Endothelial cell of umbilical vein (primary cell): ENCODE measurements at regions not wholly inside any gene's neighbourhood (a gene's known extent, or its start where the extent isn't known, plus 50 kb on each side); places are given as distances from the start of the nearest gene placed in this dataset.

Experiments used
- CTCF ChIP-seq, 2 donors: IDR thresholded peaks; 1 replicate in 1 of 2; 2 replicates in 1 of 2; pipeline ENCODE4 v1.5.1; 2011; ENCODE audit warnings: low read length in 2 of 2, mild to moderate bottlenecking in 2 of 2, moderate library complexity in 2 of 2, control low read depth in 1 of 2, inconsistent platforms in 1 of 2, low read depth in 1 of 2; ENCODE audit not compliant: insufficient read depth in 1 of 2; ENCODE audit errors: extremely low read depth in 1 of 2
- EZH2 ChIP-seq: IDR thresholded peaks from 2 replicates; pipeline ENCODE4 v1.6.1; 2012; ENCODE audit warnings: borderline replicate concordance, low read depth, mild to moderate bottlenecking, moderate library complexity, low read length, inconsistent platforms; ENCODE audit not compliant: severe bottlenecking
- GATA2 ChIP-seq: IDR thresholded peaks from 2 replicates; pipeline ENCODE4 v1.7.0; 2011; ENCODE audit warnings: low read depth, mild to moderate bottlenecking, moderate library complexity, mixed read lengths, low read length; ENCODE audit not compliant: insufficient read length, insufficient read depth
- POLR2A ChIP-seq: IDR thresholded peaks from 2 replicates; pipeline ENCODE4 v1.6.1; 2012; ENCODE audit warnings: low read depth, mild to moderate bottlenecking, control low read depth, low read length
- POLR2AphosphoS5 ChIP-seq: IDR thresholded peaks from 2 replicates; pipeline ENCODE4 v1.6.1; 2012; ENCODE audit warnings: low read depth, mild to moderate bottlenecking, control low read depth, low read length, moderate library complexity; ENCODE audit not compliant: insufficient read depth

- TF ChIP-seq CTCF (IDR thresholded peaks at IDR 0.05; ENCODE audit: extremely low read depth in 1 of 2, insufficient read depth in 1 of 2, low read depth in 1 of 2, low read length in 2 of 2): no peak
- no peak for TF ChIP-seq POLR2AphosphoS5
- TF ChIP-seq POLR2A: no peak
- TF ChIP-seq GATA2: no peak
- no peak for TF ChIP-seq EZH2
These were observed 139.3 kb upstream of the PLCXD3 start for GRCh38 chr5:41649659-41650058.
